Trophoblast cell (in vitro differentiated cells and primary cell): ENCODE measurements at regions not wholly inside any gene's neighbourhood (a gene's known extent, or its start where the extent isn't known, plus 50 kb on each side); places are given as distances from the start of the nearest gene placed in this dataset.

Experiments used
- DNase-seq, 2 donors: peaks; one replicate each; pipeline ENCODE4 v3.0.0-alpha.2; 2016
- H2AFZ ChIP-seq: 2 replicates; pipeline ENCODE4 v1.6.1; 2013; ENCODE audit warnings: low read length, moderate library complexity, mild to moderate bottlenecking; ENCODE audit not compliant: insufficient read depth, poor library complexity
- H2AK5ac ChIP-seq: 2 replicates; pipeline ENCODE4 v1.6.1; 2013; ENCODE audit warnings: mild to moderate bottlenecking, low read length
- H2BK120ac ChIP-seq: 2 replicates; pipeline ENCODE4 v1.6.1; 2013; ENCODE audit warnings: low read length, mild to moderate bottlenecking, moderate library complexity; ENCODE audit not compliant: insufficient read depth, poor library complexity
- H2BK12ac ChIP-seq: 2 replicates; pipeline ENCODE4 v1.6.1; 2013; ENCODE audit warnings: mild to moderate bottlenecking, low read length, moderate library complexity
- H2BK5ac ChIP-seq: 2 replicates; pipeline ENCODE4 v1.6.1; 2013; ENCODE audit warnings: low read length, low read depth, moderate library complexity, mild to moderate bottlenecking; ENCODE audit not compliant: poor library complexity
- H3K14ac ChIP-seq: 2 replicates; pipeline ENCODE4 v1.6.1; 2013; ENCODE audit warnings: mild to moderate bottlenecking, low read length
- H3K18ac ChIP-seq: 2 replicates; pipeline ENCODE4 v1.6.1; 2013; ENCODE audit warnings: mild to moderate bottlenecking, low read length
- H3K23ac ChIP-seq: 2 replicates; pipeline ENCODE4 v1.6.1; 2013; ENCODE audit warnings: low read length
- H3K27ac ChIP-seq: 2 replicates; pipeline ENCODE4 v1.5.1; 2013; ENCODE audit warnings: low read depth, mild to moderate bottlenecking, inconsistent platforms, low read length, moderate library complexity
- H3K27me3 ChIP-seq: 2 replicates; pipeline ENCODE4 v1.6.1; 2013; ENCODE audit warnings: inconsistent platforms, mild to moderate bottlenecking, low read length, moderate library complexity; ENCODE audit not compliant: insufficient read depth
- H3K36me3 ChIP-seq, 2 experiments: 1 replicate in 1 of 2; 2 replicates in 1 of 2; pipeline ENCODE4 v1.6.1; 2013; ENCODE audit warnings: low read length in 2 of 2, mild to moderate bottlenecking in 2 of 2, moderate library complexity in 1 of 2; ENCODE audit not compliant: insufficient read depth in 2 of 2, control insufficient read depth in 1 of 2
- H3K4ac ChIP-seq: 2 replicates; pipeline ENCODE4 v1.6.1; 2013; ENCODE audit warnings: low read depth, mild to moderate bottlenecking, low read length, moderate library complexity
- H3K4me1 ChIP-seq, 2 experiments: 1 replicate in 1 of 2; 2 replicates in 1 of 2; pipeline ENCODE4 v1.6.1; 2013; ENCODE audit warnings: low read length in 2 of 2, mild to moderate bottlenecking in 2 of 2, moderate library complexity in 1 of 2; ENCODE audit not compliant: insufficient read depth in 2 of 2, control insufficient read depth in 1 of 2
- H3K4me2 ChIP-seq: 2 replicates; pipeline ENCODE4 v1.6.1; 2013; ENCODE audit warnings: inconsistent platforms, mild to moderate bottlenecking, low read length, moderate library complexity
- H3K4me3 ChIP-seq: 2 replicates; pipeline ENCODE4 v1.5.1; 2013; ENCODE audit warnings: mild to moderate bottlenecking, low read depth, low read length, inconsistent platforms
- H3K79me1 ChIP-seq: one replicate; pipeline ENCODE4 v1.6.1; 2013; ENCODE audit warnings: low read length
- H3K79me2 ChIP-seq: 2 replicates; pipeline ENCODE4 v1.6.1; 2013; ENCODE audit warnings: low read length, mild to moderate bottlenecking; ENCODE audit not compliant: control insufficient read depth, insufficient read depth, poor library complexity
- H3K9ac ChIP-seq: 2 replicates; pipeline ENCODE4 v1.6.1; 2013; ENCODE audit warnings: mild to moderate bottlenecking, low read length
- H3K9me3 ChIP-seq: 2 replicates; pipeline ENCODE4 v1.6.1; 2013; ENCODE audit warnings: low read depth, mild to moderate bottlenecking, control low read depth, inconsistent platforms, low read length; ENCODE audit not compliant: insufficient read depth
- H4K12ac ChIP-seq: 2 replicates; pipeline ENCODE4 v1.6.1; 2013; ENCODE audit warnings: low read depth, mild to moderate bottlenecking, low read length, moderate library complexity
- H4K8ac ChIP-seq: 2 replicates; pipeline ENCODE4 v1.6.1; 2013; ENCODE audit warnings: low read depth, mild to moderate bottlenecking, low read length, moderate library complexity
- H4K91ac ChIP-seq: one replicate; pipeline ENCODE4 v1.6.1; 2013; ENCODE audit warnings: low read depth, mild to moderate bottlenecking, low read length, moderate library complexity
- WGBS: extraction: QIAGEN DNeasy Blood & Tissue Kit; methylation state at CpG from one replicate; pipeline ENCODE4 v1.1.7; 2013; ENCODE audit warnings: missing lambda C conversion rate; ENCODE audit not compliant: insufficient read length, insufficient coverage; ENCODE audit errors: extremely low coverage; 5-methylcytosine and 5-hydroxymethylcytosine counted together

- Histone ChIP-seq H4K12ac (no peak overlapping the region), H4K8ac (no peak overlapping the region), H3K27ac (no peak overlapping the region), H3K36me3 (no peaks in the 10 kb centered on the region), H3K9me3 (no peaks in the 10 kb centered on the region), H2BK120ac (no peak overlapping the region), H2BK5ac (no peak overlapping the region), H2BK12ac (no peak overlapping the region), H2AFZ (no peak overlapping the region), H3K4ac (no peak overlapping the region), H3K9ac (no peak overlapping the region), H3K4me3 (peak overlapping the region; percentile 5), H3K79me2 (no peaks in the 10 kb centered on the region), H2AK5ac (no peak overlapping the region), H3K4me2 (no peak overlapping the region), H4K91ac (no peak overlapping the region), H3K4me1 (no peaks in the 10 kb centered on the region), H3K23ac (no peak overlapping the region), H3K27me3 (no peaks in the 10 kb centered on the region), H3K18ac (no peak overlapping the region), H3K79me1 (no peaks in the 10 kb centered on the region), H3K14ac (no peak overlapping the region)
- WGBS: no CpG with 5 or more reads among the region's 6 CpGs
- no peak for DNase-seq
Observed at GRCh38 chr3:163924600-163924999, 1153.7 kb downstream of the SI start.

GRCh38 chr3:163919154-163919553 is 1159.1 kb downstream of the SI start:
- Histone ChIP-seq H3K23ac (no peak overlapping the region), H3K4ac (no peak overlapping the region), H3K18ac (no peak overlapping the region), H4K8ac (no peak overlapping the region), H4K91ac (no peak overlapping the region), H2AK5ac (no peak overlapping the region), H3K27ac (no peak overlapping the region), H2BK5ac (no peak overlapping the region), H2BK120ac (no peak overlapping the region), H3K36me3 (no peaks in the 10 kb centered on the region), H2AFZ (no peak overlapping the region), H3K9ac (no peak overlapping the region), H3K79me1 (no peaks in the 10 kb centered on the region), H3K79me2 (no peaks in the 10 kb centered on the region), H3K27me3 (no peaks in the 10 kb centered on the region), H3K14ac (no peak overlapping the region), H4K12ac (no peak overlapping the region), H3K4me3 (no peak overlapping the region), H3K9me3 (no peaks in the 10 kb centered on the region), H3K4me1 (no peaks in the 10 kb centered on the region), H2BK12ac (no peak overlapping the region), H3K4me2 (no peak overlapping the region)
- peak; percentile 45 to 86 for DNase-seq
- no CpG with 5 or more reads among the region's 1 CpG for WGBS

GRCh38 chr3:163916596-163917560 is 1161.4 kb downstream of the SI start:
- no peak overlapping the region for H2BK5ac ChIP-seq
- H3K79me1 ChIP-seq: no peaks in the 10 kb centered on the region
- H4K12ac ChIP-seq: no peak overlapping the region
- no peak overlapping the region for H3K4me3 ChIP-seq
- no peak overlapping the region for H3K18ac ChIP-seq
- H3K36me3 ChIP-seq: no peaks in the 10 kb centered on the region
- no peaks in the 10 kb centered on the region for H3K9me3 ChIP-seq
- H3K27me3 ChIP-seq: no peaks in the 10 kb centered on the region
- peak; percentile 72 to 76 for DNase-seq
- no peak overlapping the region for H3K27ac ChIP-seq
- no peak overlapping the region for H3K4me2 ChIP-seq
- H2AK5ac ChIP-seq: no peak overlapping the region
- H4K8ac ChIP-seq: no peak overlapping the region
- H2BK12ac ChIP-seq: no peak overlapping the region
- no CpG with 5 or more reads among the region's 4 CpGs for WGBS
- H3K23ac ChIP-seq: no peak overlapping the region
- no peak overlapping the region for H2AFZ ChIP-seq
- H3K4ac ChIP-seq: no peak overlapping the region
- no peak overlapping the region for H3K9ac ChIP-seq
- H2BK120ac ChIP-seq: no peak overlapping the region
- H4K91ac ChIP-seq: no peak overlapping the region
- H3K4me1 ChIP-seq: no peaks in the 10 kb centered on the region
- no peaks in the 10 kb centered on the region for H3K79me2 ChIP-seq
- H3K14ac ChIP-seq: no peak overlapping the region

GRCh38 chr3:163915280-163915679 is 1163.0 kb downstream of the SI start:
- Histone ChIP-seq H3K36me3 (no peaks in the 10 kb centered on the region), H3K4me2 (no peak overlapping the region), H3K23ac (no peak overlapping the region), H4K8ac (no peak overlapping the region), H4K12ac (no peak overlapping the region), H3K79me2 (no peaks in the 10 kb centered on the region), H3K4me1 (no peaks in the 10 kb centered on the region), H2AK5ac (no peak overlapping the region), H3K4ac (no peak overlapping the region), H3K27me3 (no peaks in the 10 kb centered on the region), H2AFZ (no peak overlapping the region), H2BK5ac (no peak overlapping the region), H3K9ac (no peak overlapping the region), H3K14ac (no peak overlapping the region), H3K4me3 (no peak overlapping the region), H3K79me1 (no peaks in the 10 kb centered on the region), H3K9me3 (no peaks in the 10 kb centered on the region), H2BK12ac (no peak overlapping the region), H3K18ac (no peak overlapping the region), H2BK120ac (no peak overlapping the region), H3K27ac (no peak overlapping the region), H4K91ac (no peak overlapping the region)
- peak in 1 of 2 donors; percentile 18 for DNase-seq
- WGBS: no CpG with 5 or more reads among the region's 2 CpGs
